HCT116 (cell line): ENCODE measurements at regions not wholly inside any gene's neighbourhood (a gene's known extent, or its start where the extent isn't known, plus 50 kb on each side); places are given as distances from the start of the nearest gene placed in this dataset.

Experiments used
- CEBPB ChIP-seq: IDR thresholded peaks from 2 replicates; pipeline ENCODE4 v1.6.1; 2012; ENCODE audit warnings: low read depth
- EZH2 ChIP-seq: fragments of 200-600 bp; sonication (generic); IDR thresholded peaks from 2 replicates; pipeline ENCODE4 v1.6.1; 2017; ENCODE audit warnings: antibody characterized with exemption, mixed run types
- EZH2phosphoT487 ChIP-seq: fragments of 200-600 bp; IDR thresholded peaks from 2 replicates; pipeline ENCODE4 v1.6.1; 2018; ENCODE audit warnings: antibody characterized with exemption, borderline replicate concordance
- FOSL1 ChIP-seq: IDR thresholded peaks from 2 replicates; pipeline ENCODE4 v1.6.1; 2012; ENCODE audit warnings: low read depth
- POLR2A ChIP-seq: IDR thresholded peaks from 2 replicates; pipeline ENCODE4 v1.7.0; 2011; ENCODE audit warnings: borderline replicate concordance; ENCODE audit not compliant: insufficient read depth, insufficient read length; ENCODE audit errors: extremely low read depth
- REST ChIP-seq: IDR thresholded peaks from 2 replicates; pipeline ENCODE4 v1.6.1; 2012; ENCODE audit warnings: low read depth
- SIN3A ChIP-seq: IDR thresholded peaks from 2 replicates; pipeline ENCODE4 v1.6.1; 2012; ENCODE audit warnings: low read depth
- SP1 ChIP-seq: IDR thresholded peaks from 2 replicates; pipeline ENCODE4 v1.6.1; 2012; ENCODE audit warnings: low read depth
- TCF7L2 ChIP-seq: IDR thresholded peaks from 2 replicates; pipeline ENCODE4 v1.7.0; 2011; ENCODE audit warnings: borderline replicate concordance, inconsistent platforms; ENCODE audit not compliant: insufficient read depth, insufficient read length; ENCODE audit errors: extremely low read depth
- ZBTB33 ChIP-seq: IDR thresholded peaks from 2 replicates; pipeline ENCODE4 v1.6.1; 2011; ENCODE audit warnings: mild to moderate bottlenecking, low read length, moderate library complexity; ENCODE audit not compliant: insufficient replicate concordance; ENCODE audit errors: extremely low read depth
- TF ChIP-seq, protein P1 (sequence below), 3 experiments: fragments of 200-600 bp in 1 of 3; sonication (generic) in 1 of 3; IDR thresholded peaks in 2 of 3; conservative IDR thresholded peaks in 1 of 3; 2 replicates each; pipeline ENCODE4 v1.5.1; 2012 to 2017; ENCODE audit warnings: low read depth in 2 of 3, low read length in 2 of 3, antibody characterized with exemption in 1 of 3, borderline replicate concordance in 1 of 3, control low read depth in 1 of 3, mild to moderate bottlenecking in 1 of 3, mixed read lengths in 1 of 3, mixed run types in 1 of 3, moderate library complexity in 1 of 3; ENCODE audit not compliant: insufficient read depth in 1 of 3

DNA sequence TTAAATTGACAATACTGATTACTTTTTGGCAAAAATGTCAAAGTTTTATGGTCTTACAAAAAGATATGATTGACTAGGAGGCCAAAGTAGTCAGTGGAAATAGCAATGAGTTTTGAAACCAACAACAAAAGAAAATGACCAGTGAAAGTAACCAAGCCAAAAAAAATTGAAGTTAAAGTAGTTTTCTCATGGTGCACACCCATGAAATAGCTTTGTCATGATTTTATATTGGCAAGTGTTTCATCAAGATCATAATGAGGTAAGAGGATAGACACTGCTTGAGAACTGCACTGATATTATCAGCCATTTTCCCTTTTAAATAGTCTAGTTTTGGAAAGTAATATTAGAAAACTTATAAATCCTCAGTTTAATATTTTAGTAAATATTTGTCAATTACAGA lies 206.2 kb upstream of the ADAMTS5 start:
- TF ChIP-seq, protein P1, sequence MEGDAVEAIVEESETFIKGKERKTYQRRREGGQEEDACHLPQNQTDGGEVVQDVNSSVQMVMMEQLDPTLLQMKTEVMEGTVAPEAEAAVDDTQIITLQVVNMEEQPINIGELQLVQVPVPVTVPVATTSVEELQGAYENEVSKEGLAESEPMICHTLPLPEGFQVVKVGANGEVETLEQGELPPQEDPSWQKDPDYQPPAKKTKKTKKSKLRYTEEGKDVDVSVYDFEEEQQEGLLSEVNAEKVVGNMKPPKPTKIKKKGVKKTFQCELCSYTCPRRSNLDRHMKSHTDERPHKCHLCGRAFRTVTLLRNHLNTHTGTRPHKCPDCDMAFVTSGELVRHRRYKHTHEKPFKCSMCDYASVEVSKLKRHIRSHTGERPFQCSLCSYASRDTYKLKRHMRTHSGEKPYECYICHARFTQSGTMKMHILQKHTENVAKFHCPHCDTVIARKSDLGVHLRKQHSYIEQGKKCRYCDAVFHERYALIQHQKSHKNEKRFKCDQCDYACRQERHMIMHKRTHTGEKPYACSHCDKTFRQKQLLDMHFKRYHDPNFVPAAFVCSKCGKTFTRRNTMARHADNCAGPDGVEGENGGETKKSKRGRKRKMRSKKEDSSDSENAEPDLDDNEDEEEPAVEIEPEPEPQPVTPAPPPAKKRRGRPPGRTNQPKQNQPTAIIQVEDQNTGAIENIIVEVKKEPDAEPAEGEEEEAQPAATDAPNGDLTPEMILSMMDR (IDR thresholded peaks at IDR 0.05 in 2 of 3, conservative IDR thresholded peaks at IDR 0.05 in 1 of 3; ENCODE audit: borderline replicate concordance in 1 of 3, insufficient read depth in 1 of 3, low read depth in 2 of 3, low read length in 2 of 3): no peak
- TF ChIP-seq POLR2A (no peak), TCF7L2 (no peak), FOSL1 (no peak), REST (no peak), SP1 (no peak), EZH2phosphoT487 (no peak), CEBPB (no peak), SIN3A (no peak), ZBTB33 (no peak), EZH2 (no peak)
